ENCODE measurements at regions not wholly inside any gene's neighbourhood (a gene's known extent, or its start where the extent isn't known, plus 50 kb on each side); places are given as distances from the start of the nearest gene placed in this dataset.

GRCh38 chr2:59034837-59035236, 793.7 kb upstream of the FANCL start:
- no peak for TF ChIP-seq CTCF (IDR thresholded peaks at IDR 0.05)
- TF ChIP-seq POLR2A (IDR thresholded peaks at IDR 0.05): no peak

Measured in Peyer's patch (tissue), 4 donors.